ENCODE measurements at regions not wholly inside any gene's neighbourhood (a gene's known extent, or its start where the extent isn't known, plus 50 kb on each side); places are given as distances from the start of the nearest gene placed in this dataset.

GRCh38 chr7:53920011-53920410 lies 622.2 kb upstream of the VSTM2A start:
- TF ChIP-seq EZH2 (IDR thresholded peaks at IDR 0.05) (no peak), POLR2AphosphoS5 (IDR thresholded peaks at IDR 0.05; ENCODE audit: borderline replicate concordance, low read depth, low read length) (no peak), FOXP2 (optimal IDR thresholded peaks at IDR 0.05; ENCODE audit: control extremely low read depth, extremely low read length, insufficient read depth) (no peak)
